ENCODE measurements at regions not wholly inside any gene's neighbourhood (a gene's known extent, or its start where the extent isn't known, plus 50 kb on each side); places are given as distances from the start of the nearest gene placed in this dataset.

DNA sequence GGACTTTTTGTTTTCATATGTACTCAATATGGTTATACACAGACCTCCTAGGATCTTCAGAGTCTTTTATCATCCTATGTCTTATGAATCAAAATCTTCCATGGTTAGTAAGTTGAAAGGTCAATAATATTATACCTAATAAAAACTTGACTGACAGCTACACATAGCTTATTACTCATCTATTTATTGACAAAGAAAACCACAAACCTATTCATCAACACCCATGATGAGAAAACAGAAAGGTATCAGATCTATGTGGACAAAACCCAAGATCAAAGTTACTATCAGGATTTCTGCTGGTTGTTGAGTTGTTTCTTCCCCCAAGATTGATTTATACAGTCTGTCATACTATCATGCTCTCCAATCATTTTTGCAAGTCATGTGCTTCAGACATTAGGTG lies 460.1 kb upstream of the MANEA start:
- ChIA-PET CTCF (ENCODE audit: partially characterized antibody) (no interaction called here), POLR2A (ENCODE audit: partially characterized antibody) (no interaction called here)
- no peak overlapping the region for H2AK5ac ChIP-seq (ENCODE audit: low read depth, low read length)
- no peak overlapping the region for H2BK120ac ChIP-seq (replicated peaks; ENCODE audit: low read depth, low read length)
- no peaks in the 10 kb centered on the region for H3K79me1 ChIP-seq (ENCODE audit: low read depth, low read length)
- no peak overlapping the region for H3K56ac ChIP-seq (replicated peaks; ENCODE audit: insufficient read length, low read depth, low read length)
- no peak overlapping the region for H3K14ac ChIP-seq (ENCODE audit: insufficient read length)
- DNase-seq (ENCODE audit: low read depth in 1 of 2, low spot score in 2 of 2) (no peak), FAIRE-seq (no peak)
- no peak overlapping the region for H4K5ac ChIP-seq (ENCODE audit: insufficient read length, low read depth, low read length)
- no peaks in the 10 kb centered on the region for H3K4me1 ChIP-seq (replicated peaks in 1 of 4; ENCODE audit: control insufficient read depth in 3 of 4, insufficient read depth in 4 of 4, low read length in 3 of 4)
- H3K4me3 ChIP-seq (ENCODE audit: extremely low read depth in 1 of 4, insufficient read depth in 2 of 4, low read depth in 3 of 4, low read length in 4 of 4) = no peak overlapping the region
- no peaks in the 10 kb centered on the region for H3K36me3 ChIP-seq (ENCODE audit: control insufficient read depth in 2 of 4, insufficient read depth in 4 of 4, low read length in 3 of 4)
- no peaks in the 10 kb centered on the region for H3K79me2 ChIP-seq (ENCODE audit: control insufficient read depth in 1 of 2, insufficient read depth in 2 of 2, low read length in 2 of 2)
- no peak overlapping the region for H4K91ac ChIP-seq (replicated peaks; ENCODE audit: insufficient read length, low read length)
- H3K23ac ChIP-seq (ENCODE audit: insufficient read length) = no peak overlapping the region
- H3K27ac ChIP-seq (ENCODE audit: low read depth, low read length) = no peak overlapping the region
- no peaks in the 10 kb centered on the region for H3K23me2 ChIP-seq (ENCODE audit: low read depth, low read length)
- H3K4ac ChIP-seq (replicated peaks; ENCODE audit: insufficient read length, low read depth, low read length) = no peak overlapping the region
- H3K9me3 ChIP-seq (ENCODE audit: insufficient read depth in 2 of 2, low read depth in 1 of 2, low read length in 1 of 2) = no peaks in the 10 kb centered on the region
- no peaks in the 10 kb centered on the region for H3K27me3 ChIP-seq (replicated peaks in 1 of 4; ENCODE audit: control insufficient read depth in 3 of 4, extremely low read depth in 1 of 4, insufficient read depth in 3 of 4, low read length in 3 of 4)
- H3K18ac ChIP-seq (ENCODE audit: extremely low read depth, low read length) = no peak overlapping the region
- H3K4me2 ChIP-seq (ENCODE audit: insufficient read depth in 1 of 2, low read depth in 2 of 2, low read length in 2 of 2) = no peak overlapping the region
- no peak overlapping the region for H4K8ac ChIP-seq (ENCODE audit: extremely low read depth, insufficient read depth, low read length)
- no peaks in the 10 kb centered on the region for H4K20me1 ChIP-seq (replicated peaks in 1 of 2; ENCODE audit: control insufficient read depth in 1 of 2, insufficient read depth in 2 of 2, low read length in 2 of 2)
- no peak overlapping the region for H2BK5ac ChIP-seq (ENCODE audit: low read depth, low read length)
- no peak overlapping the region for H2AFZ ChIP-seq (ENCODE audit: low read length)
- H2BK12ac ChIP-seq (ENCODE audit: low read depth, low read length) = no peak overlapping the region
- no peak overlapping the region for H3K9ac ChIP-seq (replicated peaks in 1 of 4; ENCODE audit: extremely low read depth in 1 of 4, low read depth in 3 of 4, low read length in 3 of 4)
- H2BK15ac ChIP-seq (ENCODE audit: low read length) = no peak overlapping the region
- no peak overlapping the region for H2BK20ac ChIP-seq (ENCODE audit: low read length)
- TF ChIP-seq TCF12 (IDR thresholded peaks at IDR 0.05; ENCODE audit: low read depth, low read length) (no peak), POLR2AphosphoS5 (IDR thresholded peaks at IDR 0.05; ENCODE audit: low read depth, low read length) (no peak), BACH1 (IDR thresholded peaks at IDR 0.05; ENCODE audit: low read length) (no peak), HDAC2 (IDR thresholded peaks at IDR 0.05; ENCODE audit: borderline replicate concordance in 1 of 2, low read depth in 2 of 2, low read length in 2 of 2) (no peak), JUND (IDR thresholded peaks at IDR 0.05; ENCODE audit: low read length) (no peak), RXRA (IDR thresholded peaks at IDR 0.05; ENCODE audit: insufficient read depth, low read depth, low read length) (no peak), NANOG (IDR thresholded peaks at IDR 0.05; ENCODE audit: insufficient read depth, low read depth, low read length, poor library complexity, severe bottlenecking) (no peak), CBX5 (IDR thresholded peaks at IDR 0.05; ENCODE audit: low read depth, low read length) (no peak), SP1 (IDR thresholded peaks at IDR 0.05; ENCODE audit: low read depth, low read length) (no peak), EGR1 (IDR thresholded peaks at IDR 0.05; ENCODE audit: borderline replicate concordance, low read depth, low read length) (no peak), MAX (IDR thresholded peaks at IDR 0.05) (no peak), SIX5 (IDR thresholded peaks at IDR 0.05; ENCODE audit: low read depth, low read length) (no peak)
- TF ChIP-seq, protein P1, sequence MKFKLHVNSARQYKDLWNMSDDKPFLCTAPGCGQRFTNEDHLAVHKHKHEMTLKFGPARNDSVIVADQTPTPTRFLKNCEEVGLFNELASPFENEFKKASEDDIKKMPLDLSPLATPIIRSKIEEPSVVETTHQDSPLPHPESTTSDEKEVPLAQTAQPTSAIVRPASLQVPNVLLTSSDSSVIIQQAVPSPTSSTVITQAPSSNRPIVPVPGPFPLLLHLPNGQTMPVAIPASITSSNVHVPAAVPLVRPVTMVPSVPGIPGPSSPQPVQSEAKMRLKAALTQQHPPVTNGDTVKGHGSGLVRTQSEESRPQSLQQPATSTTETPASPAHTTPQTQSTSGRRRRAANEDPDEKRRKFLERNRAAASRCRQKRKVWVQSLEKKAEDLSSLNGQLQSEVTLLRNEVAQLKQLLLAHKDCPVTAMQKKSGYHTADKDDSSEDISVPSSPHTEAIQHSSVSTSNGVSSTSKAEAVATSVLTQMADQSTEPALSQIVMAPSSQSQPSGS (IDR thresholded peaks at IDR 0.05; ENCODE audit: low read length) = no peak
- TF ChIP-seq, protein P2, sequence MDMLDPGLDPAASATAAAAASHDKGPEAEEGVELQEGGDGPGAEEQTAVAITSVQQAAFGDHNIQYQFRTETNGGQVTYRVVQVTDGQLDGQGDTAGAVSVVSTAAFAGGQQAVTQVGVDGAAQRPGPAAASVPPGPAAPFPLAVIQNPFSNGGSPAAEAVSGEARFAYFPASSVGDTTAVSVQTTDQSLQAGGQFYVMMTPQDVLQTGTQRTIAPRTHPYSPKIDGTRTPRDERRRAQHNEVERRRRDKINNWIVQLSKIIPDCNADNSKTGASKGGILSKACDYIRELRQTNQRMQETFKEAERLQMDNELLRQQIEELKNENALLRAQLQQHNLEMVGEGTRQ (IDR thresholded peaks at IDR 0.05; ENCODE audit: low read length) = no peak
